ENCODE measurements at regions not wholly inside any gene's neighbourhood (a gene's known extent, or its start where the extent isn't known, plus 50 kb on each side); places are given as distances from the start of the nearest gene placed in this dataset.
A peak's percentile ranks its signal among the peaks of the same experiment; 100 is the strongest.

- H3K4me1 ChIP-seq = no peaks in the 10 kb centered on the region
- intact Hi-C loops (cut with DNase I; ENCODE audit: low total_unique reads) = no loop called here
- DNase-seq = no peak
- no peak overlapping the region for H3K27ac ChIP-seq
- TF ChIP-seq POLR2A (IDR thresholded peaks at IDR 0.05) = no peak
- TF ChIP-seq CTCF (IDR thresholded peaks at IDR 0.05) = peak in 1 of 3 experiments; percentile 18
- no peaks in the 10 kb centered on the region for H3K36me3 ChIP-seq (ENCODE audit: low read depth, missing control alignments)
- H3K9me3 ChIP-seq = no peaks in the 10 kb centered on the region
- WGBS, 2 donors = 46 to 69% methylated on average over 1 of the region's 1 CpG
- H3K4me3 ChIP-seq = no peak overlapping the region
- H3K27me3 ChIP-seq = no peaks in the 10 kb centered on the region
Measured at GRCh38 chr11:81658722-81659121, 1074.9 kb downstream of the FAM181B start.

DNA sequence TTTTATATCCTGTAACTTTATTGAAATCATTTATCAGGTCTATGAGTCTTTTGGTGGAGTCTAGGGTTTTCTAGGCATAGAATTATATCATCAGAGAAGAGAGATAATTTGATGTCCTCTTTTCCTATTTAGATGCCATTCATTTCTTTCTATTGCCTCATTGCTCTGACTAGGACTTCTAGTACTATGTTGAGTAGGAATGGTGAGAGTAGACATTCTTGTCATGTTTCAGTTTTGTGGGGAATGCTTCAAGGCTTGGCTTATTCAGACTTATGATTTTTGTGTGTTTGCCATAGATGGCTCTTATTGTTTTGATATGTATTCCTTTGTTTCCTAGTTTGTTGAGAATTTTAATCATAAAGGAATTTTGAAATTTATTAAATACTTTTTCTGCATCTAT lies 1078.3 kb downstream of the FAM181B start:
- Histone ChIP-seq H3K27me3 (no peaks in the 10 kb centered on the region), H3K4me3 (no peak overlapping the region), H3K27ac (no peak overlapping the region), H3K9me3 (no peaks in the 10 kb centered on the region), H3K36me3 (ENCODE audit: low read depth, missing control alignments) (no peaks in the 10 kb centered on the region), H3K4me1 (no peaks in the 10 kb centered on the region)
- DNase-seq = no peak
- intact Hi-C loops (cut with DNase I; ENCODE audit: low total_unique reads) = no loop called here
- TF ChIP-seq CTCF (IDR thresholded peaks at IDR 0.05) = no peak
- no peak for TF ChIP-seq POLR2A (IDR thresholded peaks at IDR 0.05)

GRCh38 chr11:81647374-81647773 lies 1086.3 kb downstream of the FAM181B start:
- Histone ChIP-seq H3K9me3 (no peaks in the 10 kb centered on the region), H3K36me3 (ENCODE audit: low read depth, missing control alignments) (no peaks in the 10 kb centered on the region), H3K4me3 (no peak overlapping the region), H3K4me1 (no peaks in the 10 kb centered on the region), H3K27ac (no peak overlapping the region), H3K27me3 (no peaks in the 10 kb centered on the region)
- no peak for TF ChIP-seq POLR2A (IDR thresholded peaks at IDR 0.05)
- no peak for TF ChIP-seq CTCF (IDR thresholded peaks at IDR 0.05)
- no peak for DNase-seq
- intact Hi-C loops (cut with DNase I; ENCODE audit: low total_unique reads) = no loop called here
- 49 to 51% methylated on average over 3 of the region's 3 CpGs for WGBS, 2 donors

GRCh38 chr11:81644239-81644840 lies 1089.3 kb downstream of the FAM181B start:
- no peak overlapping the region for H3K27ac ChIP-seq
- no peaks in the 10 kb centered on the region for H3K36me3 ChIP-seq (ENCODE audit: low read depth, missing control alignments)
- H3K9me3 ChIP-seq = no peaks in the 10 kb centered on the region
- H3K4me3 ChIP-seq = no peak overlapping the region
- peak; percentile 43 for DNase-seq
- no peaks in the 10 kb centered on the region for H3K4me1 ChIP-seq
- peak; percentile 54 to 64 (median 57) for TF ChIP-seq CTCF (IDR thresholded peaks at IDR 0.05)
- TF ChIP-seq POLR2A (IDR thresholded peaks at IDR 0.05) = no peak
- intact Hi-C loops (cut with DNase I; ENCODE audit: low total_unique reads) = no loop called here
- H3K27me3 ChIP-seq = no peaks in the 10 kb centered on the region
- WGBS, 2 donors = 61 to 80% methylated on average over 1 of the region's 1 CpG

GRCh38 chr11:81634483-81634882 lies 1099.2 kb downstream of the FAM181B start:
- TF ChIP-seq CTCF (IDR thresholded peaks at IDR 0.05) = no peak
- TF ChIP-seq POLR2A (IDR thresholded peaks at IDR 0.05) = no peak
- Histone ChIP-seq H3K27ac (no peak overlapping the region), H3K4me1 (no peaks in the 10 kb centered on the region), H3K27me3 (no peaks in the 10 kb centered on the region), H3K9me3 (no peaks in the 10 kb centered on the region), H3K4me3 (no peak overlapping the region), H3K36me3 (ENCODE audit: low read depth, missing control alignments) (no peaks in the 10 kb centered on the region)
- intact Hi-C loops (cut with DNase I; ENCODE audit: low total_unique reads) = no loop called here
- DNase-seq = no peak
- WGBS, 2 donors = 85% methylated on average over 7 of the region's 7 CpGs
